Testis (tissue), 2 donors: ENCODE measurements at regions not wholly inside any gene's neighbourhood (a gene's known extent, or its start where the extent isn't known, plus 50 kb on each side); places are given as distances from the start of the nearest gene placed in this dataset.

ENCODE experiments used
- POLR2A ChIP-seq: fragments of 450-650 bp; IDR thresholded peaks from one replicate; pipeline ENCODE4 v1.6.1; 2017; ENCODE audit warnings: antibody characterized with exemption, mild to moderate bottlenecking, moderate library complexity
- TF ChIP-seq, protein P1 (sequence below), 3 experiments: fragments of 450-650 bp in 2 of 3; fragments of 200-600 bp in 1 of 3; sonication (generic) in 1 of 3; IDR thresholded peaks; one replicate each; pipeline ENCODE4 v1.5.1; 2016 to 2019; ENCODE audit warnings: antibody characterized with exemption in 3 of 3, mild to moderate bottlenecking in 2 of 3, moderate library complexity in 1 of 3

DNA sequence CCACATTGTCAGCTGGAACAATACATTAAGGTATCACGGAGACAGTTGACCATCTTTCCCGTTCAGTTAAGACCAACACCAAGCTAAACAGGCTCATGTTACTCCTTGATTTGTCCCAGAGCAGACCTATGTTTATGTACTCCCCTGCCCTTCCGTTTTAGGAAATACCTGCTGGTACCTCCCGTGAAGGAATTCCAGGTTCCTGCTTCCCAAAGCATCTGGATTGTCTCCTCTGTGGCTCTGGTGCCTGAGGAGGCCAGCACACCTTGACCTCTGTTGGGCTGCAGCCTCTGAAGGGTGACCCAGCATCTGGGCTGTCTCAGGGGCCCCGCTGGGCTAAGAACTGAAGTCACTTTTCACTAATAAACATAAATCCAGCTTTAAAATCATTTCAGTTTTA is 647.8 kb upstream of the MARCKS start:
- TF ChIP-seq, protein P1, sequence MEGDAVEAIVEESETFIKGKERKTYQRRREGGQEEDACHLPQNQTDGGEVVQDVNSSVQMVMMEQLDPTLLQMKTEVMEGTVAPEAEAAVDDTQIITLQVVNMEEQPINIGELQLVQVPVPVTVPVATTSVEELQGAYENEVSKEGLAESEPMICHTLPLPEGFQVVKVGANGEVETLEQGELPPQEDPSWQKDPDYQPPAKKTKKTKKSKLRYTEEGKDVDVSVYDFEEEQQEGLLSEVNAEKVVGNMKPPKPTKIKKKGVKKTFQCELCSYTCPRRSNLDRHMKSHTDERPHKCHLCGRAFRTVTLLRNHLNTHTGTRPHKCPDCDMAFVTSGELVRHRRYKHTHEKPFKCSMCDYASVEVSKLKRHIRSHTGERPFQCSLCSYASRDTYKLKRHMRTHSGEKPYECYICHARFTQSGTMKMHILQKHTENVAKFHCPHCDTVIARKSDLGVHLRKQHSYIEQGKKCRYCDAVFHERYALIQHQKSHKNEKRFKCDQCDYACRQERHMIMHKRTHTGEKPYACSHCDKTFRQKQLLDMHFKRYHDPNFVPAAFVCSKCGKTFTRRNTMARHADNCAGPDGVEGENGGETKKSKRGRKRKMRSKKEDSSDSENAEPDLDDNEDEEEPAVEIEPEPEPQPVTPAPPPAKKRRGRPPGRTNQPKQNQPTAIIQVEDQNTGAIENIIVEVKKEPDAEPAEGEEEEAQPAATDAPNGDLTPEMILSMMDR (IDR thresholded peaks at IDR 0.05), result no peak
- no peak for TF ChIP-seq POLR2A
